NCI-H2196 treated with DMSO at 0.1 percent for 48 hours (cell line): ENCODE measurements at regions not wholly inside any gene's neighbourhood (a gene's known extent, or its start where the extent isn't known, plus 50 kb on each side); places are given as distances from the start of the nearest gene placed in this dataset.

Source experiments
- DNase-seq: peaks from one replicate; lab custom pipeline; 2025; ENCODE audit not compliant: unreplicated experiment; lab: John Stamatoyannopoulos, UW

DNA sequence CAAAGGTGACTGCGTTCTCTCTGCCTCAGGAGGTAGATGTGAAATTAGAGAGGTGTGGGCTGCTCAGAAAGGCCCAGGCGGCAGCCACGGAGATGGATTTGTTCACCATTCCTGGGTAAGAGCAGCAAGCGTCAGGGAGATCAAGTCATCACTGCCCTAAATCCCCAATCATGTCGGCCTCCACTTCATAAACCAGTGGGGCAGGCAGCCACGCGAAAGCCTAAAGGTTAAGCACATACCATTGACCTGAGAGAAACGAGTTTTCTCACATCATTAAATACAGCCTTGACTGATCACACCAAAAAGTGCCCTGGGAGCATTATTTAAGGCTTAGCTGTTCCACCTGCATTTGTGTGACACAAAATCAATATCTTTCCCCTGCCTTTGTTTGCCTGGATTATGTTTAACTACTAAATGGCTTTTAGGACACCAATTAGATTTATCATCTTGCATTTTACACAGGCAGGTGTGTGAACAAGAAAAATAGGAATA, 50.7 kb upstream of the FOXB1 start:
- no peak for DNase-seq

DNA sequence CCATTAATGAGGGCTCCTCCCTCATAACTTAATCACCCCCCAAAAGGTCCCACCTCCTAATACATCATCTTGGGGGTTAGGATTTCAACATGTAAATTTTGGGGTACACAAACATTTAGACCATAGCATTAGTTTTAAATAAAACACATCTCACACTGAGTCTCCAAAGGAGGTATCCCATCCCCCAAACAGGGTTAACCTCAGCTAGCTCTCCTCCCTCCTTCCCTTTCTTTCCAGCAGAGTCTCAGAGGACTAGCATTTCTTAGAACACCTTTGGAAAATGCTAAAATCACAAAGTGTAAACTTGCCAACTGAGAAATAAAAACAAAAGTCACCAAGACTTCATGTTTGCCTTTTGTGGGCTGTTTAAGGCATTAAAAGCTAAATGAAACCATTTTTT, 51.2 kb upstream of the FOXB1 start:
- DNase-seq: no peak

DNA sequence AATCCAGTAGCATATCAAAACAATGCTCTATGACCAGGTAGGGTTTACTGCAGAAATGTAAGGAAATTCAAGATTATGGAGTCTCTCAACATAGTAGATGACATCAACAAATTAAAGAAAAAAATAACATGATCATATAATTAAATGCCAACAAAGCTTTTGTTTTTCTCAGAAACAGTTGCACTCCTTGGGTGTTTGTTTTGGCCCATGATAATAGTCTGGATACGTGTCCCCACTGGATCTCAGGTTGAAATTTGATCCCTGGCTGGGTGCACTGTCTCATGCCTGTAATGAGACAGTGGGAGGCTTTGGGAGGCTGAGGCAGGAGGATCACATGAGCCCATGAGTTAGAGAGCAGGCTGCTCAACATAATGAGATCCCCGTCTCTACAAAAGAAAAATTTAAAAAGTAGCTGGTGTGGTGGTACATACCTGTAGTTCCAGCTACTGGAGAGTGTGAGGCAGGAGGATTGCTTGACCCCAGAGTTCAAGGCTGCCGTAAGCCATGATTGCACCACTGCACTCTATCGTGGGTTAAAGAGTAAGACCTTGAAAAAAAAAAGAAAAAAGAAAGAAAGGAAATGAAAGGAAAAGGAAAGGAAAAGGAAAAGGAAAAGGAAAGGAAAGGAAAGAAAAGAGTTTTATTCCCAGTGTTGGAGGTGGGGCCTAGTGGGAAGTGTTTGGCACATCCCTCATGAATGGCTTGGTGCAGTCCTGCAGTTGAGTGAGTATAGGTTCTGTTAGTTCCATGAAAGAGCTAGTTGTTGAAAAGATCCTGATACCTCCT, 53.3 kb upstream of the FOXB1 start:
- DNase-seq: no peak

DNA sequence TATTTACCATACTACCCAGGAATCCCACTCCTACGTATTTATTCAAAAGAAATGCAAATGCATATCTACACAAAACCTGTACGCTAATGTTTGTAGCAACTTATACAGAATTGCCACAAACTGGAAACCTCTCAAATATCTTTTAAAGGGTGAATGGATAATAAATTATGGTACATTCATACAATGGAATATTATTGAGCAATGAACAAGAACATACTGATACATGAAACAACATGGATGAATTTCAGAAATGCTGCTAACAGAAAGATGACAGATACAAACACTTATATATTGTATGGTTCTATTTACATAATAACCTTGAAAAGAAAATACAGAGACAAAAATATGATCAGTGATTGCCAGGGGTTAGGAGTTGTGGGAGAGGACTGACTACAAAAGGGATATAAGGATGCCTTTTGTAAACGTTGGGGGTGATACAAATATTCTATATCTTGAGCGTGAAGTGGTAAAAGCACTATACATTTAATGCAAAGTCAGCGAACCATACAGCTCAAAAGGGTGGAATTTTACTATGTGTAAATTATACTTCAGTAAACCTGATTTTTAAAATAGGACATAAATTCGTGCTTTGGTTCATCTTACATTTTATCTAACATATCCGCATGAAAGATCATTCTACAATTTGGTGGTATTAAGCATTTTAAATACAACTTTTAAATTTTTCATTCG, 55.0 kb upstream of the FOXB1 start:
- no peak for DNase-seq

DNA sequence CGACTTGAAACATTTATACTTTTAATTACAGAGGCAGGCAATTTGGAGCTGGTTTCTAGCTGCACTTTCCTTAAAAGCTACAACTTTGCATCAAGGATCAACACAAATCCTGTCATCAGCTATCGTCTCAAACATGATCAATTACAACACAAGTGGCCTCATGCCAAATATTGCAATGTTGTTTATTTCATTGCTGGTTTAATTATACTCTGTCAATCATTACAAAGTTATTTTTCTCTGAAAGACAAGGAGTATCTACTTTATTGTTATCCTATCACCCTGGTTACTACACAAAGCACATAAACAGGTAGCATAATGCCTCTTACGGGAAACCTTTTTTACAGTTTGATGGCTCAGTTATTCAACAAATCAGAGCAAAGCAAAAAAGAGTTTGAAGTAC, 58.0 kb upstream of the FOXB1 start:
- DNase-seq: no peak

DNA sequence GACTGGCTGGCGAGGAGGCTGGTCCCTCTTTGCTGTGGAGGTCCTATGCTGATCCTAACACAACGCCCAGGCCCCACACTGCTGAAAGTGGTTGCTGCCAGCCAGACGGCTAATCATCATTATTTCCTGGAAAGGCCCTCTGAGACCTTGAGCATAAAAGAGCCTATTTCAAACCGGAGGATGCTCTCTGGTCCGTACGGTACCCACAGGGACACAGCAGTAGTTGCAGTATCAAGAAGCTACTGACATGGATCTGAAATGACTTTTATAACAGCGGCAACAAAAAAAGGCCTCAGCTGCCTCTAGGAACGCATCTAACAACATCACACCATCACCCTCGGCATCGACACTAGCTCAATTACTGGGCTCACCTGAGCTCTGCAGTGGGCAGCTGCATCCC, 59.1 kb upstream of the FOXB1 start:
- DNase-seq: no peak

DNA sequence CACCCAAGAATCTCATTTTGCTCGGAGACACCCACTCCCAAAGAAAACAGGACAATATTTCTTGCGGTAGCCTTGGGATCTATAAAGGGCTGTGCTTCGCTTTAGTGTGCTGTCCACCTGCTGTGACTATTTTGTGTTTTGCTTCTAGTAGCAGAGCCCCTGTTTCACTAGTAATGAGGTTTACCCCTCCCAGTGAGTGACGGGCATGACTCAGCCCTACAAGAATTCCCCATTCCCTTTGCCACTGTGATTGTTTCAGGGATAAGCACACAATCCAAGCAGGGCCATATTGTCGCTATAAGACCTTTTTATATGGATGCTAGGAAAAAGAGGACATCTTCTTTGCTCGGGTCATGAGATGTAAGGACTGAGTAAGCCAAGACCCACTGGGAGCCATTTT, 62.5 kb upstream of the FOXB1 start:
- DNase-seq: no peak

DNA sequence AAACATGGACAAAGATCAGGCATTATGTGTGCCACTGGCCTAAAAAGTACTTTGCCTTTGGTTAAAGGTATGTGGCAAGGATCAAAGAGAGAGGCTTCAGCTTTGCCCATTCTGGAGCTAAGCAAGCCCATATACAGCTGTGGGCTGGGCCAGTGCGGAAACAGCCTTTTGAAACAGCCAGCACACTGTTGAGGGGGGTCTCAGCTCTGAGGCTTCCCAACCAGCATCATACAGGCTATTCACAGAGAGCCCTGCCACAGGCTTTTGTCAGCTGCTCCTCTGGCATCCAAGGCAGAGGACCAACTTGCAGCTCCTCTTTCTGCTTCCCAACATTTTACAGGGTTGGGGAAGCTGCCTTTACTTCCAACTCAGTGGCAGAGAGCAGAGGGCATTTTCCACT, 63.2 kb upstream of the FOXB1 start:
- DNase-seq: no peak

DNA sequence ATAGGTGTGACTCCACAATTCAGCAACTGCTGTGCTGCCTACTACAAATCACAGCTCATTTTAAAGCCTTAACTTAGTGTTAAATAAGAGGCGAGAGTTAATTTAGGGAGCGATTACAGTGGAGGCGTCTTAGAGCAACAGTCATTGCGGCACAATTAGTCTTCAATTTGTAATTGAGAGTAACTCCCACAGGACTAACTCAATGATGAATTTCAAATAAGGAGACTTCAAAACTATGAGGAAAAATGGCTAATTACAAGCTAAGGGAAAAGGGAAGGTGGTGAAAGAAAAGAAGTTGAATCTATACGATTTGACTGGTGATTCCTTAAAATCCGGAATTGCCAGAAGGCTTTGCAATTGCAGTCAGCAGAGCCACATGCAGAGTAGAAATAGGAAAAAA, 63.7 kb upstream of the FOXB1 start:
- DNase-seq: no peak

DNA sequence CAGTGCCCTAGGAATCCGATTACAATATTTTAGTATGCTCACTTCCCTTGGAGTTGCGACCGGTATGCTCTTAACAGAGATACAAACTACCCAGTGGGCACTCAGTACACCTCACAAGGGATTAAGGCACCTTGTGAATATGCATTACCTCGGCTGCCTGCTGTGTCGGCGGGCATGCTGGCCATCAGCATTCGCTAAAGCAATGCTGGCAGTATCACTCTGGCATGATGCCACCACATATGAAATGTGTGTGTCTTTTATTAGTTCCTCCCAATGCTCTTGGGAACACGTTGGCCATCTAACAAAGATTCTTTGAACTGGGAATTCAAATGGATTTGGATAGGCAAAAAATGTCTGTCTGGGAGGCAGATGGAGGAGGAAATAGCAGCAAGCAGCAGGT, 67.4 kb upstream of the FOXB1 start:
- DNase-seq: no peak

DNA sequence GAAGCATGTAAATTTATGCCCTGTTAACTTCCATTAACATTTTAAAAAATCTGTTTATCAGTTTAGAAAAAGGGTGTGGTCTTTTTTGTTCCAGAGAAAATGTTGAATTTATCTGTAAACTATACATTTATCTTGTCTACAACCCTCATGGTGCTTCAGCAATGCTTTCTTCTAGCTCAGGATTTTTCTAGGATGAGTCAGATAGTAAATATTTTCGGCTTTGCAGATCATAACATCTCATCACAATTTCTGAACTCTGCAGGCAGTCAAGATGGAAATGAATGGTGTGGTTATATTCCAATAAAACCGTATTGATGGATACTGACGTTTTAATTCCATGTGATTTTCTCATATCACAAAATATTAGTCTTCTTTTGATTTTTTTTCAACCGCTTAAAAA, 70.5 kb upstream of the FOXB1 start:
- DNase-seq: no peak

DNA sequence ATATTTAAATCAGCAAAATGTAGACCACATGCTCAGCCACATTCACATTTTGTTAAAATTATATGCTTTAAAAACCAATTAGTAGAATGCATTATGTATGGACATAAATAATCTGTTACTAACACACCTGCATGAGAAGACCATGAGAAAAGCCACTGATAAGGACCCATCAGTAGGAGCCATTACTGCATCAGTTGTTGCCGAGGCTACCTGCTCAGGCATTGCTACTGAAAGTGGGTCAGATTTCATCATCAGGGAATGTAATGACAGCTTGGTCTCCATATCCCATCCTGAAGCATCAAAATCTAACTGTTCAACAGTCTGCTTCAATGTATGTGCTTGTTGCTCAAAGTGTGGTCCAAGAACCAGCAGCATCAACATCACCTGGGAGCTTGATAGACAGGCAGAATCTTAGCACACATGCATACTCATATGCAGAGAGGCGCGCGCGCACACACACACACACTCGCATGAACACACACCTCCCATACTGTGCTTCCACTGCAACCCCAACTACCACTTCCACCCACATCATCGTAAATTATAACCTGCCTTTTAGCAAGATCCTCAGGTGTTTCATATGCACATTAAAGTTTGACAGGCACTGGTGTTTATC, 72.4 kb upstream of the FOXB1 start:
- no peak for DNase-seq

DNA sequence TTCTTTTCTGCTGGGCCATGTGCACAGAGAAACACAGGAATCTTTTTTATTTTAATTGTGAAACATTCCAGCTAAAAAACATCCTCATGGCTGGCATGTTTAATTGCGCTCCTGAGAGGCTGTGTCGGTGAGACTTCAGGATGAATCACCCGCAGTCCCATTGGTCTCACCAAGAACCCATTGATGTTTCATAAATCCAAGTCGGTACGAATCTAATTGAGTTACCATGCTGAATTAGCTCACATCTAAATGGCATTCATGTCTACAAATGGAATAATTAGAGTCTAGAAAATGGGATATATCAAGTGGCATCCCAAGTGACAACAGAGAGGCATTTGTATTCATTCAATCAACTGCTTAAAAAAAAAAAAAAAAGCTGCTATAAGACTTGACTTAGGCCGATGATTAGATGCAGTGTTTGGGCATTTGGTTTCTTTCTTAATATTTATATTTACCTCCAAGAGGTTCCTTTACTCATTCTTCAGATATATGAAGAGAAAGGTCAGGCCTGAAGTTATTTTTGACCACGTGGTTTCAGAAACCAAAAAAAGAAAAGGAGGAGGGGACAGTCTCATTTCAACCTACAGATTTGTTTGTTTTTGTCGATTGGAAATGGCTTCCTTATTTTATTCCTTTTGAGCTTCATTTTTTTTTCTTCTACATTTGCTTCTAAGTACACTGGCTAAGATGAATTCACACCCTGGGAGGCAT, 79.1 kb upstream of the FOXB1 start:
- no peak for DNase-seq

DNA sequence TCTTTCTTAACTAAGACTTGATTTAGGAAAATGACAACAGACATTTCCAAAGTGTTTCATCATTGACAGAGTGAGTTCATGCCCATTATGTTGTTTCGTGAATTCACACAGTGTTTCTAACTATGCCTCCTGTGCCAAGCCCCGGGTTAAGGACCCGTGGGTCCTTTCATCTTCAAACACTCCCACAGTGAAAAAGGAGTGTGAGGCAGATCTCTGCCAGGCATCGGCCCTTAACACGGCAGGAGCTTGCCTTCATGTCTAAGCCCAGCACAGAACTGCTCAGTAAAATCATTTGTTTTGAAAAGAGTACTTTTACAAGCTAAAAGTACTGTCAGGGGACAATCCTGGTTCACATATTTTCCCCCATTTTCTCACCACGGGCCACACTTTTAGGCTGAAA, 80.0 kb upstream of the FOXB1 start:
- no peak for DNase-seq

DNA sequence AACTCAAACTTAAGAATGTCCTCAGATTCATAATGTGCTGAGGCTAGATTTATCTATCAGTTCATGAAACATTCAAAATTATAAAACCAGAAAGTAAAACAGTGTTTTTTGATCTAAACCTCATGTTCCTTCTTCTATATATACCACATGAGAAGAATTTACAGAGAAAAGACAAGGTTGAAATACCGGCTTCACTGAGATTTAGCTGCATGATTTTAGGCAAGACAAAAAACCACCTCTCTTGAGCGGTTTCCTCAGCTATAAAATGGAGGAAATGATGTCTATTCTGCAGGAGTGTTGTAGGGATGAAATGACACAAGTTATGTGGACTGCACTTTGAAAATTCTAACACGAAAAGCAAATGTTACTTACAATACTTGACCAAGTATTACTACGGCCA, 80.6 kb upstream of the FOXB1 start:
- no peak for DNase-seq

DNA sequence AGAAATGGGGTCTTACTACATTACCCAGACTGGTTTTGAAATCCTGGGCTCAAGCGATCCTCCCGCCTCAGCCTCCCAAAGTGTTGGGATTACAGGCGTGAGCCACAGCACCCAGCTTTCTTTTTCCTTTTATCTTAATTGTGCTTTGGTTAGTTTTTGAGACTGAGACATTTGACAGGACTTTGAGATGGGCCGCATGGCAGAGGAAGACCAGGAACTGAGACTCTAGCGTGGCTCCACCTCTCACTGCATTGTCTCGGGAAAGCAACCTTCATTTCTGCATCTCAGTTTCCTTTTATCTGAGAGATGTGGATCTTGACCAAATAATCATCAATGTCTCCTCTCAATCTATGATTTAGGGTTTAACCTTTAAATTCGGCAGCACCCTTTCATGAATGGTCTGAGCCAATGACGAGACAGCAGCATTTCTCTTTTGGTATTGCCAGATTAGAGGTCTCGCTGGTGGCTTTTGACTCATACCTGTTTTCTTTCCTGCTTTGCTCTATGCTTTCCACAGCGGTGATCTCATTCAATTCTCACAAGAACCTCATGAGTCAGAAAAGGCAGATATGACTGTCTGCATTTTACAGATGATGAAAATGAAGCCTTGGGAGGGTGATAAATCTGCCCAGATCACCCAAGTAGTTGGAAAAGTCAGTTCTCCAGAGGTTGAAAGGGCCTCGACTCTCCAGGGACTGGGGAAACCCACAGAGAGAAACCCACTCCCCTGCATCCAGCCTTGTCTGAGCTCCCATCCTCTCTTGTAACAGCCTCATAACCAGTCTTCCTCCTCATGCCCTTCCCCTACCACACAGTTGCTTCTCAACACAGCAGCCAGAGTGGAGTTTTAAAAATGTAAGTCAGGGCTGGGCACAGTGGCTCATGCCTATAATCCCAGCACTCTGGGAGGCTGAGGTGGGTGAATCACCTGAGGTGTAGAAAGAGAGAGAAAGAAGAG, 84.8 kb upstream of the FOXB1 start:
- no peak for DNase-seq

DNA sequence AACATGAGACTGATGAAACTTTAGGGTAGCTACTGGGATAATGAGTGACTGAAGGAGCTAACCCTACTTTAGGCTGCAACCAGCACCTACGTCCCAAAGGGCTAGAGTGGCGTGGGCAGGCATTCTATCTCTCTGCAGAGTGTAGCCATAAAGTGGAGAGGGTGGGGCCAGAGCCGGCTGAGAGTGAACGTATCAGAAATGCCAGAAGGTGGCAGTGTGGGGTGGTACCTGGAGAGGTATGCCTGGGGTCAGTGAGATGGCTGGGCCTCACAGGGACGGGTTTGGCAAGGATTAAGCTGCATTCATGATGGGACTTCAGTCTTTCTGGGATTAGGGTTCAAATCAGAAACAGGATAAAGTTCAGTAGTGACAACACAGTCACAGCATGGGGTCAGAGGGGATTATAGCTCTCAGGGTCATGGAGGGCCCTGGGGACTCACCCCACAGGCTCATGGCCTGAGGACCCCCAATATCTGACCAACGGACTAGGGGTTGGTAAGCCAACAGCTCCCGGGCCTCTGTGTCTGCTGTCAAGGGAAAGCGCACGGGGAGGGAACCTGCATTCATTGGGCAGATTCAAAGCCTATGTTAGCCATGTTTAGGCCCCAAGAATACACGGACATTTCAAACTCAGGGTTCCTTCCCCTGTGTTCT, 86.5 kb upstream of the FOXB1 start:
- peak; percentile 29 for DNase-seq

DNA sequence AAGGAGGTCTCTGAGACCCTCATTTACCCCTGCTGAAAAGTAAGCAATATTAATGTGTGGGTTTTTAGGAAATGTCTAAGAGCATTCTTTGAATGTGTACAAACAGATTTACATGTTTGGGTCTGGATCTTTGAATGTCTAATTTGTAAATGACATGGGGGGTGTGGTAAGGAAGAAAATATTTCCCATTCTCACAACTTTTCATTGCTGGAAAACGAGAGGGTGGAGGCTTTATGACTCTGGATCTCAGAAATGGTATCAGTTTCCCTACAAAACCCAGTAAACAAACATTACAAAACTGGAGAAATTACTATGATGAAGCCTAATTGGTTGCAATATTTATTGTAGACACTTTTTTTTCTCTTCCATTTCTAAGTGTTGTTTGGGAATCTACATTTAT, 98.1 kb upstream of the FOXB1 start:
- DNase-seq: no peak

DNA sequence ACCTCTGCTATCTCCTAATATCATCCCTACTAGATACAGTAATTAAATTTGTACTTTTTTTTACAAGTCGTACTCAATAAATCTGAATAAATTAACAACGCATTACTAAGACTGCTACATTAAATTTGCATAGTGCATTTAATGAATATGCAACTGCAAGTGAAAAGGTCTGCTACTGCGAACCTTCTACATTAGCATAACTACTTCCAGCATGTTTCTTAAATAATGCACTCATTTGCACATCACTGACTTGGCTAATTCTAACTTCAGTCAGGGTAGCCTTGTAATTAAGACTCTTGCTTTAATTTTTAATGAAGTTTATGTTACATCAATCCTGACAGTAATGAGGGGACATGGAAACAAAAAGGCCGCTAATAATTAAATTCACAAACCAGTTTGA, 98.9 kb upstream of the FOXB1 start:
- DNase-seq: no peak
